ENCODE measurements at regions not wholly inside any gene's neighbourhood (a gene's known extent, or its start where the extent isn't known, plus 50 kb on each side); places are given as distances from the start of the nearest gene placed in this dataset.

- Histone ChIP-seq H3K4me3 (replicated peaks; ENCODE audit: low read depth, low read length) (no peak overlapping the region), H3K36me3 (ENCODE audit: control insufficient read depth, insufficient read depth, low read length) (no peaks in the 10 kb centered on the region), H3K27me3 (replicated peaks; ENCODE audit: control insufficient read depth, insufficient read depth, low read length) (no peaks in the 10 kb centered on the region; the same call in 1 of the 2 replicates)
- no peak for DNase-seq (ENCODE audit: extremely low read depth, insufficient read length)
- TF ChIP-seq CTCF (IDR thresholded peaks at IDR 0.05; ENCODE audit: insufficient read depth, low read length, poor library complexity, severe bottlenecking), result no peak
These were observed 117.8 kb downstream of the FGF18 start for GRCh38 chr5:171537070-171537849.

- no peak for DNase-seq (ENCODE audit: extremely low read depth, insufficient read length)
- Histone ChIP-seq H3K36me3 (ENCODE audit: control insufficient read depth, insufficient read depth, low read length) (no peaks in the 10 kb centered on the region), H3K4me3 (replicated peaks; ENCODE audit: low read depth, low read length) (no peak overlapping the region), H3K27me3 (replicated peaks; ENCODE audit: control insufficient read depth, insufficient read depth, low read length) (no peaks in the 10 kb centered on the region; the same call in 1 of the 2 replicates)
- no peak for TF ChIP-seq CTCF (IDR thresholded peaks at IDR 0.05; ENCODE audit: insufficient read depth, low read length, poor library complexity, severe bottlenecking)
These were observed 118.6 kb downstream of the FGF18 start for GRCh38 chr5:171537923-171538537.

GRCh38 chr5:171538681-171539080 lies 119.2 kb downstream of the FGF18 start:
- H3K4me3 ChIP-seq (replicated peaks; ENCODE audit: low read depth, low read length), result no peak overlapping the region
- no peak for DNase-seq (ENCODE audit: extremely low read depth, insufficient read length)
- TF ChIP-seq CTCF (IDR thresholded peaks at IDR 0.05; ENCODE audit: insufficient read depth, low read length, poor library complexity, severe bottlenecking), result no peak
- no peaks in the 10 kb centered on the region for H3K36me3 ChIP-seq (ENCODE audit: control insufficient read depth, insufficient read depth, low read length)
- H3K27me3 ChIP-seq (replicated peaks; ENCODE audit: control insufficient read depth, insufficient read depth, low read length), result no peaks in the 10 kb centered on the region; the same call in 1 of the 2 replicates

GRCh38 chr5:171540865-171541264 lies 121.4 kb downstream of the FGF18 start:
- TF ChIP-seq CTCF (IDR thresholded peaks at IDR 0.05; ENCODE audit: insufficient read depth, low read length, poor library complexity, severe bottlenecking), result no peak
- H3K36me3 ChIP-seq (ENCODE audit: control insufficient read depth, insufficient read depth, low read length), result no peaks in the 10 kb centered on the region
- DNase-seq (ENCODE audit: extremely low read depth, insufficient read length), result no peak
- no peaks in the 10 kb centered on the region; the same call in 1 of the 2 replicates for H3K27me3 ChIP-seq (replicated peaks; ENCODE audit: control insufficient read depth, insufficient read depth, low read length)
- H3K4me3 ChIP-seq (replicated peaks; ENCODE audit: low read depth, low read length), result no peak overlapping the region

GRCh38 chr5:171541341-171541776 lies 121.9 kb downstream of the FGF18 start:
- H3K27me3 ChIP-seq (replicated peaks; ENCODE audit: control insufficient read depth, insufficient read depth, low read length), result peaks cover 2% of the 10 kb centered on the region
- no peak for DNase-seq (ENCODE audit: extremely low read depth, insufficient read length)
- TF ChIP-seq CTCF (IDR thresholded peaks at IDR 0.05; ENCODE audit: insufficient read depth, low read length, poor library complexity, severe bottlenecking), result no peak
- H3K4me3 ChIP-seq (replicated peaks; ENCODE audit: low read depth, low read length), result no peak overlapping the region
- no peaks in the 10 kb centered on the region for H3K36me3 ChIP-seq (ENCODE audit: control insufficient read depth, insufficient read depth, low read length)

All from GM06990 (cell line).